Natural killer cell (primary cell): ENCODE measurements at regions not wholly inside any gene's neighbourhood (a gene's known extent, or its start where the extent isn't known, plus 50 kb on each side); places are given as distances from the start of the nearest gene placed in this dataset.

Experiments used
- ATAC-seq, 3 donors: fragments of 150-1000 bp in 2 of 3; fragments of 200-7000 bp in 1 of 3; cut with Tn5 transposase; 1 replicate in 1 of 3; 2 replicates in 2 of 3; pipeline ENCODE4 v1.10.0; 2021; ENCODE audit warnings: mild to moderate bottlenecking in 2 of 3, moderate library complexity in 2 of 3
- DNase-seq, 2 donors: peaks; one replicate each; pipeline versions ENCODE4 v3.0.0 to v3.0.0-alpha.2; 2013 to 2021; ENCODE audit warnings: mixed read lengths in 1 of 2
- H3K27ac ChIP-seq: one replicate; pipeline ENCODE4 v1.5.1; 2013; ENCODE audit warnings: mild to moderate bottlenecking, low read length
- H3K27me3 ChIP-seq: one replicate; pipeline ENCODE4 v1.6.1; 2013; ENCODE audit warnings: low read length; ENCODE audit not compliant: control insufficient read depth, insufficient read depth
- H3K36me3 ChIP-seq: one replicate; pipeline ENCODE4 v1.6.1; 2013; ENCODE audit warnings: low read length; ENCODE audit not compliant: control insufficient read depth, insufficient read depth
- H3K4me1 ChIP-seq: one replicate; pipeline ENCODE4 v1.6.1; 2013; ENCODE audit warnings: low read length; ENCODE audit not compliant: control insufficient read depth, insufficient read depth
- H3K4me3 ChIP-seq: one replicate; pipeline ENCODE4 v1.5.1; 2013; ENCODE audit warnings: low read length
- H3K9me3 ChIP-seq: one replicate; pipeline ENCODE4 v1.6.1; 2013; ENCODE audit warnings: low read length; ENCODE audit not compliant: control insufficient read depth, insufficient read depth
- H3K27ac Mint-ChIP-seq, 2 donors: one replicate each; pipeline ENCODE4 v1.8.0; 2022; ENCODE audit warnings: mild to moderate bottlenecking in 2 of 2, mixed read lengths in 2 of 2, moderate library complexity in 1 of 2
- H3K27me3 Mint-ChIP-seq, 2 donors: one replicate each; pipeline ENCODE4 v1.8.0; 2022; ENCODE audit warnings: low read depth in 2 of 2, mixed read lengths in 2 of 2
- H3K36me3 Mint-ChIP-seq: one replicate; pipeline ENCODE4 v1.8.0; 2022; ENCODE audit warnings: mixed read lengths
- H3K4me1 Mint-ChIP-seq, 2 donors: one replicate each; pipeline ENCODE4 v1.8.0; 2022; ENCODE audit warnings: mixed read lengths in 2 of 2
- H3K4me3 Mint-ChIP-seq: one replicate; pipeline ENCODE4 v1.8.0; 2022; ENCODE audit warnings: mild to moderate bottlenecking, moderate library complexity, mixed read lengths
- H3K9me3 Mint-ChIP-seq, 2 donors: one replicate each; pipeline ENCODE4 v1.8.0; 2022; ENCODE audit warnings: mixed read lengths in 2 of 2
- CTCF ChIP-seq: fragments of 200-600 bp; IDR thresholded peaks from one replicate; pipeline ENCODE4 v1.8.0; 2022; ENCODE audit warnings: antibody characterized with exemption
- WGBS: methylation state at CpG from one replicate; pipeline ENCODE4 v1.1.7; 2013; ENCODE audit warnings: missing lambda C conversion rate; ENCODE audit not compliant: insufficient coverage; 5-methylcytosine and 5-hydroxymethylcytosine counted together
- intact Hi-C: fragments of 100-400 bp; cut with micrococcal nuclease; formaldehyde crosslinking; loops from one replicate; pipeline ENCODE4 v1.14.2; 2022

DNA sequence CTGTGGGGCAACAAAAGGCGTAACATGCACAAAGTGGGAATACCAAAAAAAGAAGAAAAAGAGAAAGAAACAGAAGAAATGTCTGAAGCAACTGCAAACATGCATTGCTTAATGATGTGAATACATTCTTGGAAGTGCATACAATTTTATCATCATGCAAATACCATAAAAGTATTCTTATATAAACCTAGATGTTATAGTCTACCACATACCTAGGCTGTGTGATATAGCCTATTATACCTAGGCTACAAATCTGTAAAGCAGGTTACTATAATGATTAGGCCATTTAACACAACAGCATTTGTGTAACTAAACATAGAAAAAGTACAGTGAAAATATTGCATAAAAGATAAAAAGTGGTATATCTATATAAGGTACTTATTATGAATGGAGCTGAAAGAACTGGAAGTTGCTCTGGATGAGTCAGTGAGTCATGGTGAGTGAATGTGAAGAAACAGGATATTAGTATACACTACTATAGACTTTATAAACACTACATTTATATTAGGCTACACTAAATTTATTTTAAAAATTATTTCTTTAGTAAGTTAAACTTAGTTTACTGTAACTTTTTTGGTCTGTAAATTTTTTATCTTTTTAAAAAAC lies 319.4 kb upstream of the KCNH7 start:
- 0% methylated on average over 1 of the region's 1 CpG for WGBS
- Mint-ChIP-seq H3K27ac (no peak overlapping the region), H3K4me1 (no peaks in the 10 kb centered on the region), H3K27me3 (no peaks in the 10 kb centered on the region), H3K36me3 (no peaks in the 10 kb centered on the region), H3K4me3 (no peak overlapping the region), H3K9me3 (peaks cover 2 to 5% of the 10 kb centered on the region in 2 donors)
- H3K27me3 ChIP-seq, result no peaks in the 10 kb centered on the region
- no peaks in the 10 kb centered on the region for H3K4me1 ChIP-seq
- H3K9me3 ChIP-seq, result peaks cover 2% of the 10 kb centered on the region
- no peak overlapping the region for H3K4me3 ChIP-seq
- H3K36me3 ChIP-seq, result no peaks in the 10 kb centered on the region
- DNase-seq, result no peak
- no peak overlapping the region for H3K27ac ChIP-seq
- intact Hi-C loops, result no loop called here
- TF ChIP-seq CTCF, result no peak
- ATAC-seq, result no peak

- Mint-ChIP-seq H3K27me3 (no peaks in the 10 kb centered on the region), H3K4me3 (no peak overlapping the region), H3K27ac (no peak overlapping the region), H3K4me1 (no peaks in the 10 kb centered on the region), H3K36me3 (no peaks in the 10 kb centered on the region), H3K9me3 (peaks cover 3 to 6% of the 10 kb centered on the region in 2 donors)
- DNase-seq (no peak), ATAC-seq (no peak)
- 84% methylated on average over 2 of the region's 2 CpGs for WGBS
- Histone ChIP-seq H3K27me3 (no peaks in the 10 kb centered on the region), H3K9me3 (peaks cover 2% of the 10 kb centered on the region), H3K4me3 (no peak overlapping the region), H3K36me3 (no peaks in the 10 kb centered on the region), H3K4me1 (no peaks in the 10 kb centered on the region), H3K27ac (no peak overlapping the region)
- intact Hi-C loops, result no loop called here
- no peak for TF ChIP-seq CTCF
These were observed 318.8 kb upstream of the KCNH7 start for GRCh38 chr2:163157411-163157810.

- intact Hi-C loops, result no loop called here
- no peaks in the 10 kb centered on the region for H3K9me3 ChIP-seq
- Mint-ChIP-seq H3K4me1 (no peaks in the 10 kb centered on the region), H3K27me3 (no peaks in the 10 kb centered on the region), H3K36me3 (no peaks in the 10 kb centered on the region), H3K9me3 (peaks cover 4 to 7% of the 10 kb centered on the region in 2 donors), H3K4me3 (no peak overlapping the region), H3K27ac (no peak overlapping the region)
- no peaks in the 10 kb centered on the region for H3K4me1 ChIP-seq
- TF ChIP-seq CTCF, result no peak
- H3K4me3 ChIP-seq, result no peak overlapping the region
- H3K36me3 ChIP-seq, result no peaks in the 10 kb centered on the region
- WGBS, result no CpG with 5 or more reads among the region's 2 CpGs
- no peaks in the 10 kb centered on the region for H3K27me3 ChIP-seq
- ATAC-seq (no peak), DNase-seq (no peak)
- no peak overlapping the region for H3K27ac ChIP-seq
These were observed 317.4 kb upstream of the KCNH7 start for GRCh38 chr2:163155925-163156324.

- no peak for TF ChIP-seq CTCF
- Histone ChIP-seq H3K4me3 (no peak overlapping the region), H3K36me3 (no peaks in the 10 kb centered on the region), H3K27ac (no peak overlapping the region), H3K27me3 (no peaks in the 10 kb centered on the region), H3K4me1 (no peaks in the 10 kb centered on the region), H3K9me3 (no peaks in the 10 kb centered on the region)
- no peak for ATAC-seq
- no peaks in the 10 kb centered on the region for H3K36me3 Mint-ChIP-seq
- WGBS, result 50% methylated on average over 2 of the region's 3 CpGs
- no peaks in the 10 kb centered on the region for H3K4me1 Mint-ChIP-seq
- H3K4me3 Mint-ChIP-seq, result no peak overlapping the region
- intact Hi-C loops, result no loop called here
- H3K27me3 Mint-ChIP-seq, result no peaks in the 10 kb centered on the region
- DNase-seq, result no peak
- no peak overlapping the region for H3K27ac Mint-ChIP-seq
- peaks cover 4 to 7% of the 10 kb centered on the region in 2 donors for H3K9me3 Mint-ChIP-seq
These were observed 316.8 kb upstream of the KCNH7 start for GRCh38 chr2:163155279-163155883.
